T47D (cell line): ENCODE measurements at regions not wholly inside any gene's neighbourhood (a gene's known extent, or its start where the extent isn't known, plus 50 kb on each side); places are given as distances from the start of the nearest gene placed in this dataset.
A peak's percentile ranks its signal among the peaks of the same experiment; 100 is the strongest.

Experiments
- DNase-seq, 2 experiments: peaks; one replicate each; pipeline versions ENCODE4 v3.0.0 to v3.0.0-alpha.2; 2011 to 2012; ENCODE audit warnings: low read depth in 1 of 2, low spot score in 1 of 2
- JUND ChIP-seq: IDR thresholded peaks from 2 replicates; pipeline ENCODE4 v1.6.1; 2012; ENCODE audit warnings: low read depth
- in situ Hi-C: cut with HindIII; loops from 2 replicates; pipeline ENCODE4 v1.10.0; 2016; ENCODE audit warnings: low sequenced_read_pairs, low pct_unique_long_range_greater_than_20kb

DNA sequence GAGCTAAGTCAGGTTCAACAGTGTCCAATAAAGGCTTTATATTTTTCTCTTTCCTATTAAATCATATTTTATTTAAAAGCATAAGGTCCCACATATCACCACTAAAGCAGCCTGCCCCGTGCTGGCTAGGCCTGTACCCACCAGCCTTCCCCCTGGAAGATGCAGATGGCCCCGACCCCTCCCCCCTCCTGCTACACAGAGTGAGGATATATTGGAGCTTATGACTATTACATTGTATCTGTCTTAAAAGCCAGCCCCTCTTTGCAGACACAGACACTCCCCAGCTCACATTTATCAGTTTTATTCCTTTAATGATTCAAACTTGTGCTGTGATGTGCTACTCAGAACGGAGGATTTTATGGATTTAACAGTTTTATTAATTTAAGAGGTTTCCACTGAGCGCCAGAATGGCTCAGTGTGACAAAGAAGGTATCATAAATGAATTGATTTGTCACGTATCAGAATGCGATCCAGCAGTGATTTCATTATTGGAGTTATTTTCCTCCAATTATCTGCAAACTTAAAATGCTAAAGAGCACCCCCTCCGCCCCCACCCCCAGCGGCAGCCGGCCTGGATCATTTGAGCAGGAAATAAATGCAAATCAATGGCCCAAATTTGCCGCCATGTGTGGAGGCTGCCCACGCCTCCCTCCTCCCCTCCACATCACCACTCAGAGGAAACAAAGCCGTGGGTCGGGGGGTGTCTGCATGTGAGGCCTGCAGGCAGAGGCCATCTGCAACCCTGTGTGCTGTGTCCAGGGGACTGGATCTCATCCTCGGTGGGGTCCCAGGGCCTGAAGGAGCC lies 72.6 kb upstream of the ZMIZ1 start:
- in situ Hi-C loops: no loop called here
- no peak for TF ChIP-seq JUND
- no peak for DNase-seq

DNA sequence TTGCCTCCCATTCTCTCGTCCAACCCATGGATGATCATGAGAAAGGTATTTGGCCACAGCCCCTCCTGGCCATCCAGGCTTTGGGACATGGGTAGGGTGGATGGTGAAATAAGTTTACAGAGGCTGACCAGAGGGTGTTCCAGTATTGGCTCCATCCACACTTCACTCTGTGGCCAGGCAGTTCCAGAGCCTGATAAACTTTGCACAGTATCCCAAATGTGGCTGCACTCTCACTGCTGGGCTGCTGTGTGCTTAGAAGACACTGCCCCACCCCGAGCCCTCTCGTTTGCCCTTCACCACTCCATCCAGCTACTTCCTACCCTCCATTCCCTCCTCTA lies 72.0 kb upstream of the ZMIZ1 start:
- DNase-seq: no peak
- in situ Hi-C loops: no loop called here
- no peak for TF ChIP-seq JUND

DNA sequence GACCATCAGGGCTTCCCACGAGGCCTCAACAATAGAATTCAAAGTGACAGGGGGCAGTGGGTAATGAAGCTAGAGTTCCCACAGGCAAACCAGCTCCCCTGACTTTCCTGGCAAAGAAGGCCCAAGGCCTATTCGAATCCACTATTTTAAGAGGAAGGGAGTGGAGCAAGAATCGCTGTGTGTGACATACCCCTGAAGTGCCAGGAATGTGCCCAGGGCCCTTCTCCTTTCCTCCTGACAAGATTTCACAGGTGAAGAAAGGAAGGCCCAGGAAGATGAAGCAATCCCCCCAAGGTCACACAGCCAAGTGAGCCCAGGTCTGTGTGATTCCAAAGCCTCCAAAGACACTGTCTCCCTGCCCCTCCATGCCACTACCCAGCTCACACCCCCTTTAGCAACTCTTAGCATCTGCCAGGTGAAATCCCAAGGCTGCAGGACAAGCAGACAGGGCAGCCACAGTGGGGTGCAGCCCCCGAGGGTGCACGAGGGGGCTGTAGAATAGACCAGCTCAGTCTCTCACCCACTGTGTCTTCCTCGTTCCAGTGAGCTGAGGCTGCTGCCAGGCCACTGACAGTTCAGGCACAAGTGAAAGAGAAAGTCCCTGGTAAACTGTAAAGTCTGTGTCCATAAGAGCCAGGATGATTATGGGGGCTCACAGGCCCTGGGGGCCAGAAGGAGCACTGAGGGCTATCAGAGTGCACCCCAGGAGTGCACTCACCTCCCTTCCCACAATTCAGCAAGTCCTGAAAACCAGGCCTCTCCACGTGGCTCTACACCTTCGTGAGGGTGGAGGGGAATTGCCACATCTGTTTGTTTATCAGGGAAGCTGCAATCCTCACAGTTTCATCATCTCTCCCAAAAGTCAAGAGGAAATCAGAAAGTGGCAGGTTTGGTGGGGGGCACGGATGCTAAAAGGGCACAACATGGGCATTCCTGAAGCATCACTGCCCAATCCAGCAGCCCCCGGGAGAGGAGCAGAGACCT lies 70.8 kb upstream of the ZMIZ1 start:
- in situ Hi-C loops: no loop called here
- DNase-seq: no peak
- no peak for TF ChIP-seq JUND

- TF ChIP-seq JUND: no peak
- DNase-seq: no peak
- in situ Hi-C loops: no loop called here
These were observed 67.5 kb upstream of the ZMIZ1 start for GRCh38 chr10:79001082-79001885.

- DNase-seq: no peak
- no peak for TF ChIP-seq JUND
- in situ Hi-C loops: no loop called here
These were observed 66.4 kb upstream of the ZMIZ1 start for GRCh38 chr10:79002336-79002735.

DNA sequence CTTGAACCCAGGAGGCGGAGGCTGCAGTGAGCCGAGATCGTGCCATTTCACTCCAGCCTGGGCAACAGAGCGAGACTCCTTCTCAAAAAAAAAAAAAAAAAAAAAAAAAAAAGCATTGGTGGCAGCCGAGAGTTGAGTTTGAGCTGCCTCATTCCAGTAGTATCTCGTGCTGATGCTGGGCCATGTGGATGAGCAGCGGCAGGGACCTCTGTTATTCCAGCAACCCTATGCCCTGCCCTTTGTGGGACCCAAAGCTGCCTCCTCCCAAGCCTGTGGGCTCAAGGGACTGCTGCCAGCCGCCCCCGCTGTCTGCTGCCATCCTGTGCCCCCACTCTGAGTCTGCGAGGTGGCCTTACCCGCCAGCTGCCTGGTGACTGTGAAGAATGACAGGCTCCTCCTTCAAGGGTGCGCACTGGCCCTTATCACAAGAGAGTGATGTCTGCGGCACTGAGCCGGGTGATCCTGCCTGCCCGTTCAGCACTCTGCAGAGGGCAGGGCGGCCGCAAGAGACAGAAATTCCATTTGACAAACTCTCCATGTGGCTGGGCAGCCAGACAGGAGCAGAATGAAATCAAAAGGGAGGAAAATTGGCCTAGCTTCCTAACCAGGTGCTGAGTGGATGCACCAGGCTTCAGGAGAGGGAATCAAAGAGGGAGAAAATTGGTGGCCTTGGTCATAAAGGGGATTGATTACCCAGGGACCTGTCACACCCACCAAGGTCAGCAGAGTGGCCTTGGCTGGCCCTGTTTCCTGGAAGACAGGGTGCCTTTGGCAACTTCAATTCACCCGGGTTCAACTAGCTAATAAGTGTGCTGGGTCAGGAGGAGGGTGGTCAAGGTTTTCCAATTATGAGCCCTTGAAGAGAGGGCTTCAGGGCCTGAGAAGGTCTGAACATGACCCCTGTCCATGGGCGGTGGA lies 65.3 kb upstream of the ZMIZ1 start:
- TF ChIP-seq JUND: no peak
- DNase-seq: no peak
- in situ Hi-C loops: no loop called here

- no peak for DNase-seq
- no peak for TF ChIP-seq JUND
- in situ Hi-C loops: no loop called here
These were observed 64.5 kb upstream of the ZMIZ1 start for GRCh38 chr10:79004311-79004710.

GRCh38 chr10:79005126-79005810 lies 63.5 kb upstream of the ZMIZ1 start:
- DNase-seq: no peak
- no peak for TF ChIP-seq JUND

GRCh38 chr10:79007018-79007417 lies 61.7 kb upstream of the ZMIZ1 start:
- no peak for TF ChIP-seq JUND
- in situ Hi-C loops: no loop called here
- DNase-seq: no peak

More at GRCh38 chr10:79005126-79005810, 63.5 kb upstream of the ZMIZ1 start:
- in situ Hi-C loops: no loop called here

GRCh38 chr10:79007421-79008319 lies 61.1 kb upstream of the ZMIZ1 start:
- no peak for TF ChIP-seq JUND
- in situ Hi-C loops: no loop called here
- DNase-seq: peak in 1 of 2 experiments; percentile 22

DNA sequence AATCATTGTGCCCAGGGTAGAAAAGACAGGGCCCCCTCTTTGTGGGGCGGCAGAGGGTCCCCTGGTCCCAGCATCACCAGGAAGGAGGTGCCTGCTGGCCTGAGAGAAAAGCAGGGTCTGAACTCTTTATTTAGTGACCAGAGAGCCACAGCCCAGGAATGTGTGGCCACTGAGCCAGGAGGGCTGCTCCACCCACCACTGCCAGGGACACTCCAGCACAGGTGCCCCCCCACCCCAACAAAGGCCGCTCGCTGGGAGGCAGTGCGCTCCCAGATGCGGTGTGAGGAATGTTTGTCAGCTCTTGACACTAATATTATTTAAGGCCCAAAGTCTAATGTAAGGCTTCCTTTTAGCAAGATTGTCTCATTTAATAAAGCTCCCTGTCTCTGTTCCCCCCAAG lies 59.6 kb upstream of the ZMIZ1 start:
- no peak for TF ChIP-seq JUND
- no peak for DNase-seq
- in situ Hi-C loops: no loop called here
